Esophagus squamous epithelium (tissue), 5 donors: ENCODE measurements at regions not wholly inside any gene's neighbourhood (a gene's known extent, or its start where the extent isn't known, plus 50 kb on each side); places are given as distances from the start of the nearest gene placed in this dataset.

Source experiments
- DNase-seq: peaks from one replicate; lab custom pipeline; 2025; lab: John Stamatoyannopoulos, UW
- H3K27ac ChIP-seq, 4 donors: fragments of 200-600 bp; sonication (generic); one replicate each; pipeline ENCODE4 v1.5.1; 2016 to 2019; ENCODE audit warnings: mild to moderate bottlenecking in 1 of 4
- H3K27me3 ChIP-seq, 4 donors: fragments of 200-600 bp; sonication (generic); 1 replicate in 3 of 4; 2 replicates in 1 of 4; pipeline versions ENCODE4 v1.5.1 to v1.6.0; 2017 to 2021; ENCODE audit warnings: antibody characterized with exemption in 1 of 4
- H3K36me3 ChIP-seq, 3 donors: fragments of 200-600 bp; sonication (generic); one replicate each; pipeline ENCODE4 v1.5.1; 2016 to 2019
- H3K4me1 ChIP-seq, 3 donors: fragments of 200-600 bp; sonication (generic); one replicate each; pipeline ENCODE4 v1.5.1; 2017 to 2019
- H3K4me3 ChIP-seq, 4 donors: fragments of 200-600 bp; sonication (generic); 1 replicate in 3 of 4; 2 replicates in 1 of 4; pipeline ENCODE4 v1.5.1; 2016 to 2019; ENCODE audit warnings: mild to moderate bottlenecking in 2 of 4, moderate library complexity in 1 of 4
- H3K9me3 ChIP-seq, 3 donors: fragments of 200-600 bp; sonication (generic); one replicate each; pipeline ENCODE4 v1.5.1; 2016 to 2019
- CTCF ChIP-seq, 6 experiments: fragments of 450-650 bp in 4 of 6; fragments of 200-600 bp in 2 of 6; sonication (generic) in 2 of 6; IDR thresholded peaks; one replicate each; pipeline ENCODE4 v1.5.1; 2016 to 2019; ENCODE audit warnings: antibody characterized with exemption in 6 of 6, mild to moderate bottlenecking in 4 of 6, moderate library complexity in 4 of 6
- POLR2A ChIP-seq, 4 donors: fragments of 450-650 bp; IDR thresholded peaks; one replicate each; pipeline ENCODE4 v1.6.1; 2017; ENCODE audit warnings: antibody characterized with exemption in 4 of 4, mild to moderate bottlenecking in 4 of 4, moderate library complexity in 3 of 4
- WGBS, 2 donors: methylation state at CpG; one replicate each; pipeline ENCODE4 v1.1.5; 2018; 5-methylcytosine and 5-hydroxymethylcytosine counted together
- intact Hi-C: fragments of 100-400 bp; cut with DNase I; formaldehyde crosslinking; loops from one replicate; pipeline ENCODE4 v1.15.0; 2022
- donor health status: DM: yes; HTN: yes; CAD: no.

- no peaks in the 10 kb centered on the region for H3K36me3 ChIP-seq
- H3K4me1 ChIP-seq = no peaks in the 10 kb centered on the region
- H3K27me3 ChIP-seq = no peaks in the 10 kb centered on the region
- H3K4me3 ChIP-seq = no peak overlapping the region
- TF ChIP-seq CTCF (IDR thresholded peaks at IDR 0.05) (no peak), POLR2A (IDR thresholded peaks at IDR 0.05) (no peak)
- intact Hi-C loops = no loop called here
- WGBS, 2 donors = 85 to 94% methylated on average over 11 of the region's 11 CpGs
- no peak for DNase-seq
- no peaks in the 10 kb centered on the region for H3K9me3 ChIP-seq
- no peak overlapping the region for H3K27ac ChIP-seq
Observed at GRCh38 chr6:14681699-14682487, 564.0 kb upstream of the JARID2 start.

GRCh38 chr6:14682812-14683211, 563.1 kb upstream of the JARID2 start:
- intact Hi-C loops = no loop called here
- H3K4me1 ChIP-seq = no peaks in the 10 kb centered on the region

GRCh38 chr6:14689639-14690038, 556.2 kb upstream of the JARID2 start:
- Histone ChIP-seq H3K9me3 (no peaks in the 10 kb centered on the region), H3K27ac (no peak overlapping the region), H3K36me3 (no peaks in the 10 kb centered on the region), H3K4me1 (no peaks in the 10 kb centered on the region), H3K27me3 (no peaks in the 10 kb centered on the region), H3K4me3 (no peak overlapping the region)
- intact Hi-C loops = no loop called here
- TF ChIP-seq POLR2A (IDR thresholded peaks at IDR 0.05) (no peak), CTCF (IDR thresholded peaks at IDR 0.05) (no peak)
- 72 to 88% methylated on average over 6 of the region's 6 CpGs for WGBS, 2 donors
- DNase-seq = no peak

More at GRCh38 chr6:14682812-14683211, 563.1 kb upstream of the JARID2 start:
- Histone ChIP-seq H3K36me3 (no peaks in the 10 kb centered on the region), H3K27ac (no peak overlapping the region), H3K4me3 (no peak overlapping the region), H3K27me3 (no peaks in the 10 kb centered on the region), H3K9me3 (no peaks in the 10 kb centered on the region)
- TF ChIP-seq CTCF (IDR thresholded peaks at IDR 0.05) (no peak), POLR2A (IDR thresholded peaks at IDR 0.05) (no peak)
- no peak for DNase-seq
- 91 to 100% methylated on average over 1 of the region's 1 CpG for WGBS, 2 donors

GRCh38 chr6:14690120-14691056, 555.5 kb upstream of the JARID2 start:
- no peaks in the 10 kb centered on the region for H3K36me3 ChIP-seq
- intact Hi-C loops = no loop called here
- no peaks in the 10 kb centered on the region for H3K27me3 ChIP-seq
- no peak for TF ChIP-seq CTCF (IDR thresholded peaks at IDR 0.05)
- no peak for DNase-seq
- no peak overlapping the region for H3K27ac ChIP-seq
- no peaks in the 10 kb centered on the region for H3K4me1 ChIP-seq
- no peaks in the 10 kb centered on the region for H3K9me3 ChIP-seq
- WGBS, 2 donors = 83 to 89% methylated on average over 7 of the region's 8 CpGs
- H3K4me3 ChIP-seq = no peak overlapping the region

GRCh38 chr6:14692208-14692607, 553.7 kb upstream of the JARID2 start:
- TF ChIP-seq POLR2A (IDR thresholded peaks at IDR 0.05) = no peak
- no peak for TF ChIP-seq CTCF (IDR thresholded peaks at IDR 0.05)
- H3K27me3 ChIP-seq = no peaks in the 10 kb centered on the region
- 75 to 79% methylated on average over 1 of the region's 1 CpG for WGBS, 2 donors
- H3K27ac ChIP-seq = no peak overlapping the region
- intact Hi-C loops = no loop called here
- H3K4me3 ChIP-seq = no peak overlapping the region
- DNase-seq = no peak
- no peaks in the 10 kb centered on the region for H3K9me3 ChIP-seq
- no peaks in the 10 kb centered on the region for H3K4me1 ChIP-seq
- H3K36me3 ChIP-seq = no peaks in the 10 kb centered on the region
